Aorta (tissue), 5 donors: ENCODE measurements at regions not wholly inside any gene's neighbourhood (a gene's known extent, or its start where the extent isn't known, plus 50 kb on each side); places are given as distances from the start of the nearest gene placed in this dataset.
"Not testable (repeated sequence)": the region's sequence is repeated elsewhere in the genome, so short reads cannot be mapped to it uniquely, and the experiment has no call there.

Experiments
- ATAC-seq: fragments of 200-7000 bp; cut with Tn5 transposase; one replicate; pipeline ENCODE4 v1.9.1; 2022; ENCODE audit warnings: moderate library complexity; ENCODE audit not compliant: low FRiP score
- DNase-seq, 2 donors: peaks; one replicate each; pipeline ENCODE4 v3.0.0-alpha.2; 2020
- H3K27ac ChIP-seq, 2 donors: one replicate each; pipeline ENCODE4 v1.5.1; 2013; ENCODE audit warnings: low read length in 2 of 2, mild to moderate bottlenecking in 2 of 2, moderate library complexity in 2 of 2, control low read depth in 1 of 2, inconsistent platforms in 1 of 2, low read depth in 1 of 2
- H3K27me3 ChIP-seq, 2 donors: one replicate each; pipeline ENCODE4 v1.6.1; 2013; ENCODE audit warnings: control low read depth in 1 of 2, low read length in 1 of 2, mild to moderate bottlenecking in 1 of 2, moderate library complexity in 1 of 2; ENCODE audit not compliant: insufficient read depth in 2 of 2, control insufficient read depth in 1 of 2
- H3K36me3 ChIP-seq, 2 donors: one replicate each; pipeline ENCODE4 v1.6.1; 2013; ENCODE audit warnings: control low read depth in 1 of 2, low read length in 1 of 2, mild to moderate bottlenecking in 1 of 2; ENCODE audit not compliant: insufficient read depth in 2 of 2, control insufficient read depth in 1 of 2
- H3K4me1 ChIP-seq, 2 donors: one replicate each; pipeline ENCODE4 v1.6.1; 2013; ENCODE audit warnings: low read length in 2 of 2, control low read depth in 1 of 2, mild to moderate bottlenecking in 1 of 2, moderate library complexity in 1 of 2; ENCODE audit not compliant: insufficient read depth in 2 of 2, control insufficient read depth in 1 of 2
- H3K4me3 ChIP-seq, 2 donors: one replicate each; pipeline ENCODE4 v1.5.1; 2013; ENCODE audit warnings: low read length in 2 of 2, control low read depth in 1 of 2, mild to moderate bottlenecking in 1 of 2
- H3K9me3 ChIP-seq: one replicate; pipeline ENCODE4 v1.6.1; 2013; ENCODE audit warnings: mild to moderate bottlenecking, low read length; ENCODE audit not compliant: control insufficient read depth
- WGBS, 2 donors: extraction: QIAGEN DNeasy Blood & Tissue Kit; methylation state at CpG; one replicate each; pipeline ENCODE4 v1.1.7; 2013; 5-methylcytosine and 5-hydroxymethylcytosine counted together
- intact Hi-C, 2 donors: fragments of 100-400 bp; cut with DNase I; formaldehyde crosslinking; loops; one replicate each; pipeline versions ENCODE4 v1.14.2 to v1.15.0; 2022
- donor health status: healthy with polysubstance abuse.
- donor health status: Bipolar disorder and iron deficiency.
- donor health status: DM: no; HTN: no; CAD: no.
- donor health status: DM: no; HTN: no; CAD: no.
- donor health status: DM: yes; HTN: yes; CAD: no.

DNA sequence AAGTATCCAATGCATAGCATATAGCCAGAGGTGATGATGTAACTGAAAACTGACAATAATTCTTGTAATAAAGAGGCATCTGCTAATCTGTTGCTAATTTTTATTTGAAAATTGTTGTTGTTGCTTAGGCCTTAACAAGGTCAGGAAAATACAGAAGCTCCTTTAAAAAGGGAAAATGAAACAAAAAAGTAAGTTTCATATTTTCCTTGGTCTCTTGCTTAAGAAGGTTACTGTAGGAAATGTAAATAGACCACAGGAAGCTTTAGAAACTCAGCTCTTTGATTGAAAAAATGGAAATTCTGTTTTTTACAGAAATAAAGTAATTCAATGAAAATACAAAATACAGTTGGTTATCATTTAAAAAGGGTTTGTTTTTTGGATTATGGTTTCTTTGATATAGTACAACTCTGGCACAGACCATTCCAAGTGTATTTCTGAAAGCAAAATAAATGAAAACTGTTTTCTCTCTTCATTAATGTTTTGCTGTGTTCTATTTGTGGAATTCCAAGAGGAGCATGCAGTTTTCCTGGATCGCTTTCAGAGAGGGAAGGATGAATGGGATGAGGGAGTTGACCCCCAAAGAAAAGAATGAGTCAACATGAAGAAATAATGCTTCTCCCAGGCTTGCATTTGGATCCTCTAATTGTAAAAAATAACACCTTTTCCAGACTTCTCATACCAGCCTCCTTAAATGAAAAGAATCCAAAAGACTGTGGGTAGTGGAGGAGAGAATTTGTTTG is 398.0 kb upstream of the FAR2 start:
- H3K4me1 ChIP-seq = peaks cover 0 to 1% of the 10 kb centered on the region in 2 donors
- no peaks in the 10 kb centered on the region for H3K27me3 ChIP-seq
- no peak overlapping the region for H3K4me3 ChIP-seq
- WGBS, 2 donors = 69 to 76% methylated on average over 1 of the region's 1 CpG
- H3K36me3 ChIP-seq = no peaks in the 10 kb centered on the region
- DNase-seq (no peak), ATAC-seq (no peak)
- H3K27ac ChIP-seq = no peak overlapping the region
- intact Hi-C loops = no loop called here
- H3K9me3 ChIP-seq = peaks cover 1% of the 10 kb centered on the region

DNA sequence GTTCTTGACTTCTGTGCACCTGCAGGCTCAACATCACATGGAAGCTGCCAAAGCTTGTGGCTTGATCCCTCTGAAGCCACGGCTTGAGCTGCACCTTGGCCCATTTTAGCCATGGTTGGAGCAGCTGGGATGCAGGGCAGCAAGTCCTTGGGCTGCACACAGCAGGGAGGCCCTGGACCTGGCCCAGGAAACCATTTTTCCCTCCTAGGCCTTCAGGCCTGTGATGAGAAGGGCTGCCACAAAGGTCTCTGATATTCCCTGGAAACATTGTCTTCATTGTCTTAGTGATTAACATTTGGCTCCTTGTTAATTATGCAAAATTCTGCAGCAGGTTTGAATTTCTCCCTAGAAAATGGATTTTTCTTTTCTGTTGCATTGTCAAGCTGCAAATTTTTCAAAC is 394.1 kb upstream of the FAR2 start:
- intact Hi-C loops = no loop called here
- 39 to 49% methylated on average over 1 of the region's 1 CpG for WGBS, 2 donors
- ATAC-seq = no peak
- Histone ChIP-seq H3K4me3 (no peak overlapping the region), H3K4me1 (peaks cover 0 to 1% of the 10 kb centered on the region in 2 donors), H3K27me3 (no peaks in the 10 kb centered on the region), H3K9me3 (peaks cover 2% of the 10 kb centered on the region), H3K27ac (no peak overlapping the region), H3K36me3 (no peaks in the 10 kb centered on the region)
- no peak for DNase-seq

DNA sequence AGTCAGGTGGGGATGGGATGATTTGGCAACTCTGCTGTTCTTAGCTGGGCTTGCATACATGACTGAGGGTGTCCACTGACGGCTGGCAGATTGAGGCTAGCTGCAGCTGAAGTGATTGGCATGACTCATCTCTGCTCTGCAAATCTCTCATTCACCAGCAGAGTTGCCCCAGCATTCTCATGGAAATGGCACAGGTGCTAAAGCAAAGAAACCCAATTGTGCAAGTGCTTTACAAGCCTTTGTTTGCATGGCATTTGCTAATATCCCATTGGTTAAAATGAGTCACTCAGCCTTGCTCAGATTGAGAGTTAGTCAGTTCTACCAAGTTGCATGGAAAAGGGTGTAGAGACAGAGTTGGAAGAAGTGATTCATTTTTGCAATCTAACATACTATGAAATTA is 389.7 kb upstream of the FAR2 start:
- peaks cover 4% of the 10 kb centered on the region for H3K9me3 ChIP-seq
- intact Hi-C loops = no loop called here
- H3K27me3 ChIP-seq = no peaks in the 10 kb centered on the region
- H3K27ac ChIP-seq = no peak overlapping the region
- H3K4me3 ChIP-seq = no peak overlapping the region
- no peaks in the 10 kb centered on the region for H3K36me3 ChIP-seq
- no peak for ATAC-seq
- 51 to 80% methylated on average over 1 of the region's 1 CpG for WGBS, 2 donors
- no peaks in the 10 kb centered on the region for H3K4me1 ChIP-seq
- no peak for DNase-seq

DNA sequence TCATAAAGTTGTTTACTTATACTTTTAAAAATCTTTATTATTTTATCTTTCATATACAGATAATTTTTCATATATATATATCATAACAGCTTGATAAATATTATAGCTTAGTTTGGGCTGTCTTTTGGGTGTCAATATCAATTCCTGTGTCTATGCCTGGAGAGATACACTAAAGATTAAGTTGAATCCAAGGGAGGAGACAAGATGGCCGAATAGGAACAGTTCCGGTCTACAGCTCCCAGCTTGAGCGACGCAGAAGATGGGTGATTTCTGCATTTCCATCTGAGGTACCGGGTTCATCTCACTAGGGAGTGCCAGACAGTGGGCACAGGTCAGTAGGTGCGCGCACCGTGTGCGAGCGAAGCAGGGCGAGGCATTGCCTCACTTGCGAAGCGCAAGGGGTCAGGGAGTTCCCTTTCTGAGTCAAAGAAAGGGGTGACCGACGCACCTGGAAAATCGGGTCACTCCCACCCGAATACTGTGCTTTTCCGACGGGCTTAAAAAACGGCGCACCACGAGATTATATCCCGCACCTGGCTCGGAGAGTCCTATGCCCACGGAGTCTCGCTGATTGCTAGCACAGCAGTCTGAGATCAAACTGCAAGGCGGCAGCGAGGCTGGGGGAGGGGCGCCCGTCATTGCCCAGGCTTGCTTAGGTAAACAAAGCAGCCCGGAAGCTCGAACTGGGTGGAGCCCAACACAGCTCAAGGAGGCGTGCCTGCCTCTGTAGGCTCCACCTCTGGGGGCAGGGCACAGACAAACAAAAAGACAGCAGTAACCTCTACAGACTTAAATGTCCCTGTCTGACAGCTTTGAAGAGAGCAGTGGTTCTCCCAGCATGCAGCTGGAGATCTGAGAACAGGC is 388.8 kb upstream of the FAR2 start:
- intact Hi-C loops, ATAC-seq, H3K4me1 ChIP-seq, H3K9me3 ChIP-seq, DNase-seq, H3K27me3 ChIP-seq, H3K36me3 ChIP-seq, H3K4me3 ChIP-seq, H3K27ac ChIP-seq: not testable (repeated sequence)
- WGBS, 2 donors = 89 to 90% methylated on average over 32 to 33 of the region's 33 CpGs

DNA sequence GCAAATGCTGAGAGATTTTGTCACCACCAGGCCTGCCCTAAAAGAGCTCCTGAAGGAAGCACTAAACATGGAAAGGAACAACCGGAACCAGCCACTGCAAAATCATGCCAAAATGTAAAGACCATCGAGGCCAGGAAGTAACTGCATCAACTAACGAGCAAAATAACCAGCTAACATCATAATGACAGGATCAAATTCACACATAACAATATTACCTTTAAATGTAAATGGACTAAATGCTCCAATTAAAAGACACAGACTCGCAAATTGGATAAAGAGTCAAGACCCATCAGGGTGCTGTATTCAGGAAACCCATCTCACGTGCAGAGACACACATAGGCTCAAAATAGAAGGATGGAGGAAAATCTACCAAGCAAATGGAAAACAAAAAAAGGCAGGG is 387.2 kb upstream of the FAR2 start:
- DNase-seq, H3K36me3 ChIP-seq, H3K9me3 ChIP-seq, H3K27ac ChIP-seq, ATAC-seq, H3K4me3 ChIP-seq, H3K4me1 ChIP-seq, intact Hi-C loops, H3K27me3 ChIP-seq: not testable (repeated sequence)
- 88% methylated on average over 5 of the region's 5 CpGs for WGBS, 2 donors

DNA sequence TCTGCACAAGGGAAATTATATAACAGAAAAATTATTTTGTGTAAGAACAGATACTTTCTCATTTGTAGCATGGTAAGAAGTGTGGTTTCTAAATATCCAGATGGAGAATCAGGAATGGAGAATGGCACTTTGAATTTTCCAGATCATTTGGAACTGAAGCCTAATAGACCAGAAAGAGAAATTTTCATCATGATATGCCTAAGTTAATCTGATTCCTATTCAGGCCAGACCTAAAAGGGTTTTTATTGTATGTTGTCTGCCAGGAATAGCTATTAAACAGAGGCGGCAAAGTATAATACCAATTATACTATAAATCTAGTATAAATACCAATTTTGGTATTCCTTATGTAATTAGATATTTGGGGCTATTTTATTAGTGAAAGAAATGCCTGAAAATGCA is 382.7 kb upstream of the FAR2 start:
- ATAC-seq (no peak), DNase-seq (no peak)
- no peaks in the 10 kb centered on the region for H3K36me3 ChIP-seq
- WGBS, 2 donors = 94 to 95% methylated on average over 1 of the region's 1 CpG
- H3K4me3 ChIP-seq = no peak overlapping the region
- intact Hi-C loops = no loop called here
- H3K27ac ChIP-seq = no peak overlapping the region
- H3K9me3 ChIP-seq = no peaks in the 10 kb centered on the region
- no peaks in the 10 kb centered on the region for H3K27me3 ChIP-seq
- H3K4me1 ChIP-seq = no peaks in the 10 kb centered on the region

DNA sequence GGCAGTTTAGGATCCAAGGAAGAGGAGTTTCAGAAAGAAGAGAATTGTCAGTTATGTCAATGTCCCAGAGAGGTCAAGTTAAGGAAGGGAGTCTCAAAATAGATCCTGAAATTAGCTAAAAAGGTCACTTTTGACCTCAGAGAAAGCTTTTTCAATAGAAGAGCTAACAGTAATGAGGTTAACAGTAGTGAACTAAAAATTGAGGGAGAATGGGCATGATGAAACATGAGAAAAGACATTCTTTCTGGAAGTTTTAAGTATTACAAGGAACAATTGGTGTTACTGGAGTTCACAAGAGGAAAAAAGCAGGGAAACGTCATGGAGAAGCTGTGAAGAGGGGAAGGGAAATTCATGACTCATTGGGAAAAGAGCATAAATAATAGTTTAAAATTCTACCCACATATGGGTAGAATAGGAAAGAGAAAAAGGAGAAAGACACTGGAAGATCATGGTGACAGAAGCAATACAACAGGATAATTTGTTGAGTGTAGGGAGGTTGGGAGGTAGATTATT is 381.2 kb upstream of the FAR2 start:
- H3K27me3 ChIP-seq = no peaks in the 10 kb centered on the region
- no peaks in the 10 kb centered on the region for H3K9me3 ChIP-seq
- ATAC-seq (no peak), DNase-seq (no peak)
- H3K36me3 ChIP-seq = no peaks in the 10 kb centered on the region
- intact Hi-C loops = no loop called here
- 10 to 35% methylated on average over 1 of the region's 1 CpG for WGBS, 2 donors
- H3K27ac ChIP-seq = no peak overlapping the region
- H3K4me1 ChIP-seq = no peaks in the 10 kb centered on the region
- H3K4me3 ChIP-seq = no peak overlapping the region

DNA sequence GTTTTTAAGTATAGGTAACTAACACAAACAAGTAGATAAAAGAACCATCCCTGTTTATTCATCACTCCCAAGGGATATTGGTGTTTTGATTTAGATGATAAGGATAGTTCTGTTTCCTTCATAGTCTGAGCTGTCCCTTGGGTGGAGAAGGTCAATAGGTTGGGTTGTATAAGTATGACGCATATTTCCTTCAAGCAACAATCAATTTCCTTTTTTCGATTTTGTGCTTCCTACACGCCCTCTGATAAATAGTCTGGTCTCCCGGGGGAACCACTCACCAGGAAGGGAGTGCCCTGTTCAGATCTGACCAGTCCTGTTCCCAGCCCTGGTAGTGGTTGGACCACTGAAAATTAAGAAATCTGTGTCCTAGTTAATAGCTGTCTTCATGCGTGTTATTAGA is 378.8 kb upstream of the FAR2 start:
- ATAC-seq (peak; percentile 72), DNase-seq (no peak)
- WGBS, 2 donors = 56 to 74% methylated on average over 5 of the region's 5 CpGs
- no peaks in the 10 kb centered on the region for H3K9me3 ChIP-seq
- H3K27me3 ChIP-seq = no peaks in the 10 kb centered on the region
- no peaks in the 10 kb centered on the region for H3K4me1 ChIP-seq
- H3K36me3 ChIP-seq = no peaks in the 10 kb centered on the region
- intact Hi-C loops = no loop called here
- no peak overlapping the region for H3K27ac ChIP-seq
- H3K4me3 ChIP-seq = no peak overlapping the region

DNA sequence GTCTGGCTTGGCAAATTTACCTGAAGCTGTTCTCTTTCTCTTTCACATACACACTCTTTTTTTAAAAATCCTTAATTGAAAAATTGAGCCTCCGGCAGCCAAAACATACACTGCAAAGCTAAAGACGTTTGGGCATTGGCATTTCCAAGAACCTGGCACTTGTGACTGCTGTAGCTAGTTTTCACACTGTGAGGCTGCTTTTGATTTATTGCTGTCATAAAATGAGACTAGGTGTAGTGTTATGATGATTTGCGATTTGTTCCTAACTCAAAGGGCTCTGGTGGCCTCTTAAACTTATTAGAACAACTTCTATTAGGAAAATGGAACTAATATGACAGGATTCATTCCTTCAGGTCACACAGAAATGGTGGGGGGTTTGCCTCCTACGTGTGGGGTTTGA is 377.1 kb upstream of the FAR2 start:
- Histone ChIP-seq H3K27ac (no peak overlapping the region), H3K4me3 (no peak overlapping the region), H3K4me1 (no peaks in the 10 kb centered on the region), H3K27me3 (no peaks in the 10 kb centered on the region), H3K9me3 (peaks cover 2% of the 10 kb centered on the region), H3K36me3 (no peaks in the 10 kb centered on the region)
- no peak for DNase-seq
- ATAC-seq = no peak
- 16 to 24% methylated on average over 4 of the region's 4 CpGs for WGBS, 2 donors
- intact Hi-C loops = no loop called here
